Hematopoietic multipotent progenitor cell treated with erythropoietin and hydrocortisone succinate and interleukin-3 and kit ligand, for 17 days (in vitro differentiated cells): ENCODE measurements at regions not wholly inside any gene's neighbourhood (a gene's known extent, or its start where the extent isn't known, plus 50 kb on each side); places are given as distances from the start of the nearest gene placed in this dataset.
"Not testable (repeated sequence)": the region's sequence is repeated elsewhere in the genome, so short reads cannot be mapped to it uniquely, and the experiment has no call there.

Experiments used
- DNase-seq: peaks from one replicate; pipeline ENCODE4 v3.0.0-alpha.2; 2015; ENCODE audit warnings: low spot score

DNA sequence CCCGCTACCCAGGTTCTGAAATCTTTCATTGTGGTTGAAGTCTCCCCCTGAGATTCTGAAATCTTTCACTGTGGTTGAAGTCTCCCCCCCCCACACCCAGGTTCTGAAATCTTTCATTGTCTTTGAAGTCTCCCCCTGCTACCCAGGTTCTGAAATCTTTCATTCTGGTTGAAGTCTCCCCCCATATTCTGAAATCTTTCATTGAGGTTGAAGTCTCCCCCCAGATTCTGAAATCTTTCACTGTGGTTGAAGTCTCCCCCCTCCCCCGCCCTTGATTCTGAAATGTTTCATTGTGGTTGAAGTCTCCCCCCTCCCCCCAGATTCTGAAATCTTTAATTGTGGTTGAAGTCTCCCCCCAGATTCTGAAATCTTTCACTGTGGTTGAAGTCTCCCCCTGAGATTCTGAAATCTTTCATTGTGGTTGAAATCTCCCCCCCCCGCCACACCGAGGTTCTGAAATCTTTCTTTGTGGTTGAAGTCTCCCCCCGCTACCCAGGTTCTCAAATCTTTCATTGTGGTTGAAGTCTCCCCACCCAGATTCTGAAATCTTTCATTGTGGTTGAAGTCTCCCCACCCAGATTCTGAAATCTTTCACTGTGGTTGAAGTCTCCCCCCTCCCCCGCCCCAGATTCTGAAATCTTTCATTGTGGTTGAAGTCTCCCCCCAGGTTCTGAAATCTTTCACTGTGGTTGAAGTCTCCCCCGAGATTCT lies 915.2 kb downstream of the BRD1 start:
- DNase-seq: not testable (repeated sequence)

DNA sequence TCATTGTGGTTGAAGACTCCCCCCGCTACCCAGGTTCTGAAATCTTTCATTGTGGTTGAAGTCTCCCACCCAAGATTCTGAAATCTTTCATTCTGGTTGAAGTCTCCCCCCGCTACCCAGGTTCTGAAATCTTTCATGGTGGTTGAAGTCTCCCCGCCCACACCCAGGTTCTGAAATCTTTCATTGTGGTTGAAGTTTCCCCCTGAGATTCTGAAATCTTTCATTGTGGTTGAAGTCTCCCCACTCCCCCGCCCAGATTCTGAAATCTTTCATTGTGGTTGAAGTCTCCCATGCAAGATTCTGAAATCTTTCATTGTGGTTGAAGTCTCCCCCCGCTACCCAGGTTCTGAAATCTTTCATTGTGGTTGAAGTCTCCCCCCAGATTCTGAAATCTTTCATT lies 916.0 kb downstream of the BRD1 start:
- DNase-seq: not testable (repeated sequence)

DNA sequence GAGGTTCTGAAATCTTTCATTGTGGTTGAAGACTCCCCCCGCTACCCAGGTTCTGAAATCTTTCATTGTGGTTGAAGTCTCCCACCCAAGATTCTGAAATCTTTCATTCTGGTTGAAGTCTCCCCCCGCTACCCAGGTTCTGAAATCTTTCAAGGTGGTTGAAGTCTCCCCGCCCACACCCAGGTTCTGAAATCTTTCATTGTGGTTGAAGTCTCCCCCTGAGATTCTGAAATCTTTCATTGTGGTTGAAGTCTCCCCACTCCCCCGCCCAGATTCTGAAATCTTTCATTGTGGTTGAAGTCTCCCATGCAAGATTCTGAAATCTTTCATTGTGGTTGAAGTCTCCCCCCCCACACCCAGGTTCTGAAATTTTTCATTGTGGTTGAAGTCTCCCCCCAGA lies 916.6 kb downstream of the BRD1 start:
- not testable (repeated sequence) for DNase-seq

GRCh38 chr22:48908547-48908946 lies 919.1 kb downstream of the BRD1 start:
- DNase-seq: no peak

GRCh38 chr22:48907591-48907990 lies 920.1 kb downstream of the BRD1 start:
- DNase-seq: no peak

DNA sequence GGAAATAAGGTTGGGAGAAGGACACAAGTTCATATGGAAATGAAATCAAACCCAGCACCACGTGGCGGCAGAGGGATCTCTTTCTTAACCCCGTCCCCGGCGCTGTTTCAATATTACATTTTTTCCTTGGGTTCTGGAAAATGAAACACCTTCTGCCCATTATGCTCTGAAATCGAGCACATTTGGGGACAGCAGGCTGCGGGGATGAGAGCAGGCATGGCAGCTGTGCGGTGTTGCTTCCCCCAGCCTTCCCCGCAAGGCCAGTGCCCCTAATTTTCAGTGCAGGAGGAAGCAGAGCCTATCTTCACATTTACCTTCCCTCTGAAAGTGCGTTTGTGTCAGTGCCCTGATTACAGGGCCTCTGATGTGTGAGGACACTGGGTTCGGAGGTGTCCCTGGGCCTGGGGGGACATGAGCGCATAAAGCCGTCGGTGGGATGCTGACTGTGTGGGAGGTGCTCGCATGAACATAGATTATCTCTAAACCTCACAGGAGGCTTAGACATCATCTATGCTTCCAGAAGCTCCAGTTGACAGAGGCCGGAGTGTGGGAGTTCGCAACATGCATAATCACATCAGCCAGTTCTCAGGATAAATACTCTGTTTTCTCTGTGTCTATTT lies 921.3 kb downstream of the BRD1 start:
- no peak for DNase-seq

GRCh38 chr22:48905206-48905975 lies 922.3 kb downstream of the BRD1 start:
- no peak for DNase-seq

DNA sequence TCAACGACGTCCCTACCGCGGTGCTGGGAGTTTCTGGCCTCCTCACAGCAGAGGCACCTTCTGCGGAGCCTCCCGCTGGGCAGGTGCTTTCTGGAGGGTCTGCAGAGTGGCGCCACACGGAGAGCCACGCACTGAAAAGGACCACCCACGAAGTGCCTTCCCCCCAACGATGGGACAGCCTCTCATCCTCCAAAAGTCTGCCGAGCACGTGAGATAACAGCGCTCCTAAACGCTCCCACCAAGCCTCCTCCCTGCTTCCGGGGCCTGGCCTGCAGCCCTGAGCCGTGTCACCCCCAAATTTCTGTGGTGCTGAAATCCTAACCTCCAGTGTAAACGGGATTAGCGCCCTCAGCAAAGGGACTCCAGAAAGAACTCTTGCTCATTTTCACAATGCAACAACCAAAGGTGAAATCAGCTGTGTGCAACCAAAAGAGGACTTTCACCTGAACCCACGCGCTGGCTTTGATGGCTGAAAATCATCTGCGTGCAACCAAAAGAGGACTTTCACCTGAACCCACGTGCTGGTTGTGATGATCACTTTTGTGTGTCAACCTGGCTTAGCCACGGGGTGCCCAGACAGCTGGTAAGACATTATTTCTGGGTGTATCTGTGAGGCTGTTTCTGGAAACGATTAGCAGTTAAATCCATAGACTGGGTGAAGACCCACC lies 924.6 kb downstream of the BRD1 start:
- DNase-seq: no peak

- no peak for DNase-seq
These were observed 925.4 kb downstream of the BRD1 start for GRCh38 chr22:48902001-48902869.

DNA sequence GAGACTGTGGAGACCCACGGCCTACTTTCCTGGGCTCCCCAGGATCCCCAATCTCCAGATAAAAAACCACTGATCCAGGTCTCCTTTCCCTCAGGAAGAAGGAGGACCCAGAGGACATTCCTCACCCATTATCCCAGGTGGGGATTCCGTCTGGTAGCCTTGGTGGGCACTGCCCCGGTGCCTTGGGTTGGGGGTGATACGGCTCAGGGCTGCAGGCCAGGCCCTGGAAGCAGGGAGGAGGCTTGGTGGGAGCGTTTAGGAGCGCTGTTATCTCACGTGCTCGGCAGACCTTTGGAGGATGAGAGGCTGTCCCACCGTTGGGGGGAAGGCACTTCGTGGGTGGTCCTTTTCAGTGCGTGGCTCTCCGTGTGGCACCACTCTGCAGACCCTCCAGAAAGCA lies 926.3 kb downstream of the BRD1 start:
- no peak for DNase-seq

DNA sequence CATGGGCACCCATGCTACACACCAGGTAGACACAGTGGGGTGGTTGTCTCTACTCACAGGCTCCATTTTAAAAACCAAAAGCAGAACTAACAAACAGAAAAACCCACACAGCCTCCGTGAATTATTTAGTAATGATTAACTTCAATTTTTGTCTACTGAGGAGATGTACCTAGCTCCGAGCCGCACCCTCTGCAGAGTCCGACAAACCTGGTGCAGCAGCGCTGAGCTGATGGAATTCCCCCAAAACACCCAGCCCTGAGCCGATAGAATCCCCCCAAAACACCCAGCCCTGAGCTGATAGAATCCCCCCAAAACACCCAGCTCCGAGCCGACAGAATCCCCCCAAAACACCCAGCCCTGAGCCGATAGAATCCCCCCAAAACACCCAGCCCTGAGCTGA lies 927.0 kb downstream of the BRD1 start:
- no peak for DNase-seq

- DNase-seq: no peak
These were observed 927.4 kb downstream of the BRD1 start for GRCh38 chr22:48900327-48900597.

DNA sequence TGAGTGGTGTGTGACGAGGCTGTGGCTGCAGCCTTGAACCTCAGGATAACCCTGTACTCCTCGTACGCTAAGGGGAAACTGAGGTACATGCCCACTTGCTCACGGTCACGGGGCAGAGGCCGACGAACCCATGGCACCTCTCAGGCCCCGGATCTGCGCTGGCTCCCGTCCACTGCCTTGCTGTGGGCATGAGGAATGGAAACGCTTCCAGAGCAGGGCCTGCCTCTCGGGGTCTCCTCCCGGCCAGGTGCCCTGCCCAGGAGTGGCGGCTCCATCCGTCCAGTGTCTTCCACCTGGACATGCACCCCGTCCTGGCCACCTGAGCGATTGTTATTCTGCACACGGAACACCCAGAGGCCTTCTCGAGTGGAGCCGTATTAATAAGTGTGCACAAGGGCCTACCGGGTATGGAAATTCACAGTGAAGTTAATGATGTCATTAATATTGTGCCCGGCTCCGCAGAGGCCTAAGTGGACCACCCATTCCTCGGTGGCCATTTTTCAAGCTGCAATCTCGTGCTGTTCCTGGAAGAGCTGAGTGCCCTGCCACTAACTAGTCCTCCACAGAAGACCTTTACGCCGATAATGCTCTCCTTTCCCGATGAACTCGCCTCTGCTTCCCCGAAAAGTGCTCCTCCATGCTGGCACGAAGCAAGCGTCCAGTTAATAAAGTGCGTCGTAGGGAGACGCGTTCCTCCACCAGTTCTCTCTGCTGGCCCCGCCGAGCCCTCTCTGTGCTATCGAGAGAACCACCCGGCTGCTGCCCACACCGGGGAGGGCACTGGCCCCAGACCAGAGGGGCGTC lies 927.9 kb downstream of the BRD1 start:
- DNase-seq: no peak

GRCh38 chr22:48898524-48899250 lies 929.0 kb downstream of the BRD1 start:
- no peak for DNase-seq

DNA sequence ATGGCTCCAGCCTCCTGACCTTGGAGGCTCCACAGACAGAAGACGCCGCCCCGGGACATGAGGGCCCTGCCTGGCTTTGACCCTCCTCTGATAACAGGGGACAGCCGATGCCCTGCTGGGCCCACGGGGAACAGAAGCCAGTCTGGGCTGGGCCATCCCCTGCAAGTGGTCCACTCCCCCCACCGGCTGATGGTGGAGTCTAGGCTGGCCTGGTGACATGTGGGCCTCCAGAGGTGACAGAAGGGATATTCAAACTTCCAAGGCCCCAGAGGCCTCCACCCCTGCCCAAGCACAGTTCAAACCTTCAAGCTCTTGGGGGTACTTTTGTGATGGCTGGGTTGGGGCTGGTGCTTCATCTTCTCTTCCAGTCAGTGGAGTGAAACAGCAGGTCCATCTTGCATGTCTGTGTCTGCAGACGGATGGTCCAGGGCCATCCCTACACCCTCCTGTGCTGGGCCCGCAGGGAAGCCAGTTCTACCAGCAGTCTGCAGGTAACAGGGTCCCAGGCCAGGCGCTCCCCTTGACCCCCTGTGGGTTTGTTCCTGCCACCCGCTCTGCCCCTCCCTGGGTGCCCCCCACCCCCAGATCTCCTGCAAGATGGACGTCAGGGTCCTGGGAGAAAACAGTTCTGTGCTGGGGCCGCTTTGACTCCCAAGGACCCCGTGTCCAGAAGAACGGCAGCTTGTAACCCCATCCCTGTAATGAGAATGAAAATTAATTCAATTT lies 929.9 kb downstream of the BRD1 start:
- DNase-seq: no peak

GRCh38 chr22:48896766-48897644 lies 930.7 kb downstream of the BRD1 start:
- no peak for DNase-seq

DNA sequence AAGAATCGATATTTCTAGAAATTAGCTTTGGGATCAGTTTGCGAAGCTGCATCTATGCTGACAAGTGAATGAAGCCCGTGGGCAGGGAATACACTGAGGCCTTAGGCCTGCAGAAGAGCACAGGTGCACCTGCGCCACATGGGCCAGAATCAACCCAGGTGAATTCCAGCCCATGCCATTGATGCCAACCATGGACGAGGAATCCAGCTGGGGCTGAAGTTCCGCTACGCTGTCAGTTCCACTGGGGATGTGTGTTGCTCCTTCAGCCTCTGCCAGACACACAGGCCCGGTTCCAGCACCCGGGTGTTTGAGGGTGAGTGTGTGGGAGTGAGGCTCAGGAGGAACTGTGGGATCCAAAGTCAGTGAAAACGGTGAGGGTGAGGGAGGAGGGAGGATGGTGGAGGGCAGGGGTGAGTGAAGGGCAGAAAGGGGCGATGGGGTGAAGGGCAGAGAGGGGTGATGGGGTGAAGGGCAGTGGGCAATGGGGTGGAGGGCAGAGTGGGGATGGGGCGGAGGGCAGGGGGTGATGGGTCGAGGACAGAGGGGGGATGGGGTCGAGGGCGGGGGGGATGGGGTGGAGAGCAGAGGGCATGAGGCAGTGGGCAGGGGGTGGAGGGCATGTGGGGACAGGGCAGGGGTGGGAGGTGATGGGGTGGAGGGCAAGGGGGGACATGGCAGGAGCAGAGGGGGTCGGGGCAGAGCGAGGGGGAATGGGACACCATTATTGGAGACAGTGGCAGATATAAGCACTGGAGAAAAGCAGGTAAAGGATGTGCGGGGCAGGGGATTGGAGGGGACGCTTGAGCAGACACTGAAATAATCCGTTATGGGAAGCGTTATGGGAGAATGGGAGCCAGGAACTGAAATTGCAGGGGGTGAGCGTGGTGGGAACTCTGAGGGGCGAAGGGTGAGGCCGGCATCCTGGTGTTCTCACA lies 931.6 kb downstream of the BRD1 start:
- no peak for DNase-seq

DNA sequence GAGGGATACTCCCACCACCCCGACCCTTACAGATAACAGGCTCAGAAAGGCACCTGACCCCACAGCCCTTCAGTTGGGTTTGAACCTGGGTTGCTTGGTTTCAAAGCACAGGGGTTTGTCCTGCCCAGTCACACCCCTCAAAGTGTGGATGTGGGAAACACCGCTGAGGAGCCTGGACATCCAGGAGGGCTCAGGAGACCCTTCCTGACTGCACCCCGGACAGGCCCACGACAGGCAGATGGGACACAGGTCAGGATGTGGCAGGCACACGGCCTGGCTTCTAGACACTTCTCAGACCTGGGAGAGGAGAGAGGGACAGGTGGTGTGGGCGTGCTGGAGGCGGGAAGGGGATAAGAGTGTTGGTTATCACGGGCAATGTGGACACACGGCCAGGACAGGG lies 932.3 kb downstream of the BRD1 start:
- no peak for DNase-seq
